NCI-H748 treated with DMSO at 0.1 percent for 48 hours (cell line): ENCODE measurements at regions not wholly inside any gene's neighbourhood (a gene's known extent, or its start where the extent isn't known, plus 50 kb on each side); places are given as distances from the start of the nearest gene placed in this dataset.
"Not testable (repeated sequence)": the region's sequence is repeated elsewhere in the genome, so short reads cannot be mapped to it uniquely, and the experiment has no call there.

ENCODE experiments used
- DNase-seq: peaks from one replicate; lab custom pipeline; 2025; lab: John Stamatoyannopoulos, UW

- DNase-seq = no peak
These were observed 124.4 kb upstream of the RNF32 start for GRCh38 chr7:156515911-156516790.

GRCh38 chr7:156514851-156515250 is 125.7 kb upstream of the RNF32 start:
- DNase-seq = no peak

GRCh38 chr7:156511426-156511825 is 129.1 kb upstream of the RNF32 start:
- DNase-seq = no peak

- no peak for DNase-seq
These were observed 129.6 kb upstream of the RNF32 start for GRCh38 chr7:156510966-156511365.

- DNase-seq = no peak
These were observed 131.4 kb upstream of the RNF32 start for GRCh38 chr7:156509216-156509615.

GRCh38 chr7:156505876-156506275 is 134.7 kb upstream of the RNF32 start:
- no peak for DNase-seq

GRCh38 chr7:156504687-156505545 is 135.7 kb upstream of the RNF32 start:
- no peak for DNase-seq

- no peak for DNase-seq
These were observed 136.6 kb upstream of the RNF32 start for GRCh38 chr7:156504006-156504405.

GRCh38 chr7:156503196-156503595 is 137.4 kb upstream of the RNF32 start:
- no peak for DNase-seq

- not testable (repeated sequence) for DNase-seq
These were observed 138.8 kb upstream of the RNF32 start for GRCh38 chr7:156501815-156502214.

GRCh38 chr7:156499247-156499881 is 141.2 kb upstream of the RNF32 start:
- no peak for DNase-seq

GRCh38 chr7:156497776-156498509 is 142.6 kb upstream of the RNF32 start:
- peak; percentile 73 for DNase-seq

GRCh38 chr7:156496865-156497264 is 143.7 kb upstream of the RNF32 start:
- DNase-seq = no peak

GRCh38 chr7:156496363-156496769 is 144.2 kb upstream of the RNF32 start:
- peak; percentile 63 for DNase-seq

- peak; percentile 15 for DNase-seq
These were observed 145.6 kb upstream of the RNF32 start for GRCh38 chr7:156494960-156495359.

GRCh38 chr7:156493942-156494341 is 146.6 kb upstream of the RNF32 start:
- DNase-seq = no peak

- no peak for DNase-seq
These were observed 148.4 kb upstream of the RNF32 start for GRCh38 chr7:156492170-156492569.

GRCh38 chr7:156491435-156491834 is 149.1 kb upstream of the RNF32 start:
- DNase-seq = no peak

GRCh38 chr7:156490021-156490800 is 150.4 kb upstream of the RNF32 start:
- no peak for DNase-seq

- DNase-seq = peak; percentile 85
These were observed 152.6 kb upstream of the RNF32 start for GRCh38 chr7:156487811-156488533.
